NCI-H1694 treated with DMSO at 0.1 percent for 48 hours (cell line): ENCODE measurements at regions not wholly inside any gene's neighbourhood (a gene's known extent, or its start where the extent isn't known, plus 50 kb on each side); places are given as distances from the start of the nearest gene placed in this dataset.
A peak's percentile ranks its signal among the peaks of the same experiment; 100 is the strongest.

Experiments used
- DNase-seq: peaks from one replicate; lab custom pipeline; 2025; lab: John Stamatoyannopoulos, UW

DNA sequence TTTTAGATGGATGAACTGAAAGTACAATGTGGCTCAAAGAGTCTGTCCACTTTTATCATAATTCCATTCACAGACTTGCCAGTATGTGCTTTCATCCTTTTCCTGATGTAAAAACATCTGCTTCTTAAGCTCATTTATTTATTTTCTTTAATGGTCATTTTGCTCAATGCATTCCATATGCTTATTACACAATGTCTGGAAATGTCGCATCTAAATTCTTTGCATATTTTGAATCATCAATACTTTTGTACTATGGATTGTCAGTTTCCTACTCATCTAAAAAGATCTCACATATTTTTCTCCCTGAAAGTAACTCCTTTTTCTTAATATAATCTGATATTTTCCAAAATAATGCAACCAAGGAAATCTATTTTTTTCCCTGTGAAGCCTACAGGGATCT, 1315.8 kb downstream of the EFNB2 start:
- DNase-seq = no peak

DNA sequence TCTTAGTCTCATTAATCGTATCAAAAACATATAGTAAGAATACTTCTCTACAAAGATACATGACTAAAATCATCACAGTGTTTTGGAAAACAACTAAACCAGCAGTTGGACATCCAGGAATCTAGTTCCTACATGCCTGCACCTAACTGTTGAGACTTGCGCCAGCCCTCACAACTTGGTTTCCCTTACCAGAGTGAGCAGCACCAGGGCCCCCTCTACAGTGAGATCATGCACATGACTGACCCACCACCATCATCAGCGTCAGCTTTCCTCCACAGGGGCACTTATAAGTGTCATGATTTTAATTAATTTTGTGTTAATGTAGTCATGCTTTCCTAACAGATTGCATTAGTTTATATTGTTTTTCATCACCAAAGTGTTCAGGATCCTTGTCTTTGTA, 1322.0 kb downstream of the EFNB2 start:
- no peak for DNase-seq

DNA sequence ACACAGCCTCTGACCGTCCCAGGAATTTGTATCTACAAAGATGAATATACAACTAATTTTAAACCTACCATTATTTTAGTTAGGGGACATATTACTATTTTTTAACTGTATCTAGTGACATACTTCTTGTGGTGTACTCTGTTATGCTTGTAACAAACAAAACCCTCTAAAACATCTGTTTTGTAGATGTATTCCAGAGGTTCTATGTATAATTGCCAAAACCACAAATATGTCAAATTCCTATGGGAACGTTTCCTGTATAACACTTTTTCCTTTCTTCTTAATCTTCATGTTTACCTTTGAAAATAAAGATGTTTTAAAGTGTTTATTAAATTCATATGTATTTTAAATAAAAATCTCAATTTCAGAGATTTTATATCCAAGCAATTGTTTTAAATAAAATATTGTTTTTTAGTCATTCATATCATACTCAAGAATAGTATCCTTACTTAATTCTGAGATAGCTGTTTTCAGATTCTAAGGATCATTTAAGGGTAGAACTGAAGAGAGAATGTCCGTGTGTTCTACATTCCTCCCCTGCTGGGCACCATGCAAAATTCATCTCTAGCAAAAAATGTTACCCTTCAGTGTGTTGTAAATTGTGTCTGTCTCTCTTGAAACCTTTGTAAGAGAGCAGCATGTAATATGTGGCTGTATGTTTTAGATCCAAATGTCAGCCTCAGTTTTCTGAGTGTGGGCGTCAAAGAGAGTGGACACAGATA, 1327.7 kb downstream of the EFNB2 start:
- no peak for DNase-seq

DNA sequence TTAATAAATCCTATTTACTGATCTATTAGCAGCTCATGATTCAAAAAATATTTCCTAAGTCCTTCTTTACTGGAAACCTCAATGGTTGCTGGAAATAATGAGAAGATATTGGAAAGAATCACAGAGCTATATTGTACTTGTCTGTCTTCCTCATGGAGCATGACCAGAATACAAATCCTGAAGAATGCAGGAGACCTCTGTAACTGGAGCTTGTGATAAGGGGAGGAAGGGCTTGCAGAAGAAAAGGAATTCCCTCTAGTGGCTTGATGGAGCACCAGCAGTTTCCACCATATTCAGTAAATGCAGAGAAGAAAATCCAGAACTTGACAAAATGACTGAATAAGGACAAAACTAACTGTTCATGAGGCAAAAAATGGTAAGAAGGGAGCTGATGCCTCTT, 1333.1 kb downstream of the EFNB2 start:
- peak; percentile 21 for DNase-seq

DNA sequence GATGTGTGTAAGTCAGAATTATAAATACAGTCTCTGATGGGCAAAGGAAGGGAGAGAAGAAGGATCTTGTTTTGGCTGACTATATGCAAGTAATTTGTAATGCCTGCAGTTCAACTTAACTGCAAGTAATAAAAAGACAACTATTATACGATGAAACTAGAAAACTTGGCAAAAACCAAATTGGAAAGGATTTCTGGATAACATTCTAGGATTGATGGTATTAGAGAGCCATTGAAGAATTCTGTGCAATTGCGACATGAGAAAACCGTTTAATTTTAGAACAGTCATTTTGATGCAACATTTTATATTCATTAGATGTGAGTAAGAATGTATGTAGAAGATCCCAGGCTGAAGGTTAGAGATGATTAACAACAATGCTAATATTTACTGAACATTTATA, 1334.1 kb downstream of the EFNB2 start:
- DNase-seq = no peak

DNA sequence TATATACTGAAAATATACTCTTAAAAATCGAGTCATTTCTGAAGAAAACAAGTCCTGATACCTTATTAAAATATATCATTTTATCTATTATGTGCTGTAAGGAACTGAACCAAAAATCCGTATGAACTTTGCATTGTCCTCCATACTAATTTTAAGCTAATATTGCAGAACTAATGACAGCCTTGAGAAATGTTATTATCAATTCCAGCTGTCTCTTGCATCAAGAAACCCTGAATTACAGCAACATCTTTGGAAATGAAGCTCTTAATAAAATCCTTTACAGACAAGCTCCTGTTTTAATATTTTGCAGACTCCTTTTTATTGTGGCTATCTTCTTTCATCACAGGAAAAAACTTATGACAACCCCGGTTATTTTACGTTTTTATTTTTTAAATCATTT, 1335.3 kb downstream of the EFNB2 start:
- DNase-seq = no peak

DNA sequence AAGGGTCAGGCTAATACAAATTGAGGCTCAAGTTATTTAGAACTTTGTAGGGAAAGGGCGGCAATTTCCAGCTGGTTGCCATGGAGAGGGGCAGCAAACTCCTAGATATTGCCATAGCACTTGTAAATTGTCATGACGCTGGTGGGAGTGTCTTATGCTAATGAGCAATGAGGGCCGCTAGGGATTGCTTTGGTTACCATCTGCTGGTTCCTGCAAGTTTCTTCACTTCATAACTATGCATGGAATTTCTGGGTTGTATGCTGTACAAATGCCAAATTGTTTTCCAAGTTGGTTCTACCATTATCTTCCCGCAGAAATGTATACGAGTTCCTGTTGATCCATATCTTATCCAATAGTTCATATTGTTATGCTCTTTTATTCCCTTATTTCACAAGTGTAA, 1339.4 kb downstream of the EFNB2 start:
- no peak for DNase-seq

DNA sequence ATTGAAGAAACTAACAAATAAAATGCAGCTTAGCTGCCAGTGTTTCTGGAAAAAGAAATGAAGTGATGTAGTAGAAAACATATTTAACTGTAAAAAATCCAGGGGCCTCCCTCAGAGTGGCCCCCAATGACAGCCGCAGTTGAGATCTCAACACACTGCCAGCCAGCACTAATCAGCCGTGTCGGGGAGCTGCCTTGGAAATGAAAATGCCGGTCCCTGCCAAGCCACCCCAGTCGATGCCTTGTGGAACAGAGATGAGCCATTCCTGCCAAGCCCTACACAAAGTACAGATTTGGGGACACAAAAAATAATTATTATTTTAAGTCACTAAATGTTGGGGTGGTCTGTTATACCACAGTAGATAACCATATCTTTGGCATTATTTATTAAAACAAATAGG, 1342.4 kb downstream of the EFNB2 start:
- no peak for DNase-seq

DNA sequence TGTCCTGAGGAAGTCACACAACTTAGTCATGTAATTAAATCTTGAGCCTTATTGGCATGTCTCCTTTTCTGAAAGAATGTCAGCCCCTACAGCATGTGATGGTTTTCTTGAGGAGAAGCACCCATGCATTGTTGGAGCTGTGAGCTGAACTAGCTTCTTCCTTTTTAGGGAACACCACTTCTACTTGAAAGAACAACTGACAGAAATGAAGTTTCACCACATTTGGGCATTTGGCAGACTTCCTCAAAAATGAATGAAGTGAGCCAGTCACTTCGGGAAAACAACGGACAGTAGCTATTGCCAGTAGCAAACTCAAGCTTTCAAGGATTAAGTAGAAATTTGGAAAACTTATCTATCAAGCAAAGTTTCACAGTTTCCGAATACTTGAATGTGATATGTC, 1351.3 kb downstream of the EFNB2 start:
- DNase-seq = no peak

DNA sequence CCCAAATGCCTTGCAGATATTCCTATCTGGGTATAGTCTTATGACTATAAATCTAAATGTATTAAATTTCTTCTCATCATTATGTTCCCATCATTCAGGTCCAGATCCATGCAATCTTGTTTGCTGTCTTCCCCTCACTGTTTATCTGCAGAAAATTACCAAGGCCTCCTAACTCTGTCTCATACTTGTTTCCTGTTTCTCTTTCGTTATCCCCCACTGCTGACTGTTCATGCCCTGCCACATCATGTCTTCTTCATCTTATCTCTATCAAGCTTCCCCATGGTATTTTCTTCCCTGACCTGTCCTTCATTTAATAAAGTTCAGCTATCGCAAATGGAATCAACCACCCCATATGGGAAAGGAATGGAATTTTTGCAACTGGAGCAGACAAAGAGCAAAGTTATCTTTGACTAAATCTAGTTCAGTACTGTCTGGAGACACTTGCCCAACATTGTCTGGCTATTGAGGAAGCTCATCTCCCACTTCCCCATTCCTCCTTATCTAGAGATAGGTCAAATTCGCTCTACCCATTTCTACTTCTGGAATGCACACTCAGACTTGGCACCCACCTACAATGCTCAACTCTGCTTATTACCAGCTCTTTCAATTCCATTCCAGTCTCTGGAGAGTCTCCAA, 1358.1 kb downstream of the EFNB2 start:
- peak; percentile 15 for DNase-seq

DNA sequence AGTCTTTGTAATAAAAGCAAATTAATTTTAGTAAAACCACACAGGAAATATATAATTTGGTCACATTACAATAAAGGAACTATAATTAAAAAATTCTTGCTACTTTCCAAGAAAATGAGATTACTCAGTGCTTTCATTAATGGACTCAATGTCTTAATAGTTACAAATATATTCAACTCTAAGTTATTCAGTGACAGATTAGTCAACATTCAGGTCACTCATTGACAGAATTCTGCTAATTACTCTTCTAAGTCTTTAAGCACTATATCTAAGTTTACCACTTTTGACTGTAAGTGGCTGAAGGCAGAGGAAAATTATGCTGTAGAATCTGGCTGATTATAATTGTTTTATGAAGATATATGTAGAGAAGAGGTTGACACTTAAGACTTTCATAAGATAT, 1365.0 kb downstream of the EFNB2 start:
- DNase-seq = no peak

DNA sequence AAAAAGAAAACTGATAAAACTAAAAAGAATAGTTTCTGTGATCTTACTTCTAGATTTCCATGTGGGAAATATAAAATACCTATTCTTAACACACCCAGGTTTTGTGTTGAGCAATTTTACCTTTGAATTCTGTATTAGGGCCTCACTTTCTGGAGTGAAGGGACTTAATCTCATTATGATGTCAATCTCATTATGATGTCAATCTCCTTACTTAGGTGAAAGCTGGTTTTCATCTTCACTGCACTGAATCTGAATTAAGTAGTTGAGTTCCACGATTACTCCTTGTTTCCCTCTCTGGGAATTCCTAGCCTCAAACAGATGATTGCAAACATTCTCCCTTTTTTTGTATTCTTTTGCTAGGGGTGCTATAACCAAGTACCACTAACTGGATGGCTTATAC, 1367.2 kb downstream of the EFNB2 start:
- no peak for DNase-seq

DNA sequence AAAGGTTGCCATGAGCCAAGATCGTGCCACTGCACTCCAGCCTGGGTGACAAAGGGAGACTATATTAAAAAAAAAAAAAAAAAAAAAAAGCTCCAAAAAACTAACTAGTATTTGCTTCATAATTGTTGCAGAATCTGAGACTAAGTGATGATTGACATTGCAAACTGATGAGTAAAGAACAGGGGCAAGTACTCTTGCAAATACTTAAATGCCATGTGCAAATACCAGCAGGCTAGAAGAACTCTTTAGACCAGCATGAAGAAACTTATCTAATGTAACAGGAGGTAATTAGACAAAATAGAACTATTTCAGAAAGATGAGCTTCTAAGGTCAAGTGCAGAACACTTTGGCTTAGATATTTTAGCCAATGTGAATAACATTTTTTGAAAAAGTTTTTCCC, 1368.1 kb downstream of the EFNB2 start:
- DNase-seq = no peak

DNA sequence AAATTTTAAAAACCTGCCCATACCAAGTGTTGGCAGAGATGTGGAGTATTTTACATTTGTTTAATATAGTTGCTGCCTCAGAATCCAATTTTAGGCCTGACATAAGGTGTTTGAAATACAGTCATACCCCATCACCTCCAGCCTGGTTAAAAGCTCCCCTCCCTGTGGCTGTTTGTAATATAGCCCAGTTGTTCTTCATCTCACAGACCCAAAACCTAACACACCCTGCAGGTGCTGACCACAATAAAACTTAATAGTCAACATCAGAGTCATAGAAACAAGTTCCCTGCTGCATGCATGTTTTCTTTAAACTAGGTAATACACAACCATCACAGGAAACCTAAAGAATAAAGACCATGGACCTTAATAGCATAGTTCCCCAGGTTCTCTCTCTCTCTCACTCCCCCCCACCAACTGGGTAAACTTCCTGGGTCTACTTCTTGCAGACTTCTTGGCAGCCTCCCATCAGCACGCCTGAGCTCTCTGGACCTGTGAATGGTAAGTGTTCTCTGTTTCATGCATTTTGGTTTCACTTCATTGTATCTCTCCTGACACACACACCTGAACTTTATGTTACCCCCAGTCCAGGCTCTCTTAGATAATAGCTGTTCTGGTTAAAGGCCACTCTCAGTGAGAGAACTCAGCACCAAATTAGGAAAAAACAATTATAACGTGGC, 1369.9 kb downstream of the EFNB2 start:
- DNase-seq = no peak

DNA sequence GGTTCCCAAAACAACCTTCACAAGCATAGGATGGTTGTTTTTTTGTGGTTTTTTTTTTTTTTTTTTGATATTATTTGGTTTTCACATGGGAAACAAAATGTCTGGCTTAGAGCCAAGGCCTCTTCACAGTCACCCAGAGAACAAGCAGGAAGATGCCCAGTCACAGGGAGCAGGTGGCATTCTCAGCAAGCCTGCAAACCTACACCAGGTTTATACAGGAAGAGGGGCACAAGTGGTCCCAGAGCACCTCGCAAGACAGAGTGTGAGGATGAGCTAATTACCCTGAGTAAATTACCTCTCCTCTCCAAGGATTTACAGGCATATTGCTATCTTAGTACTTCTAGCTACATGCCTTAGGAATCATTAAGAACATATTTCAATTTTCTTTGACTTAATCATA, 1375.6 kb downstream of the EFNB2 start:
- DNase-seq = peak; percentile 59

DNA sequence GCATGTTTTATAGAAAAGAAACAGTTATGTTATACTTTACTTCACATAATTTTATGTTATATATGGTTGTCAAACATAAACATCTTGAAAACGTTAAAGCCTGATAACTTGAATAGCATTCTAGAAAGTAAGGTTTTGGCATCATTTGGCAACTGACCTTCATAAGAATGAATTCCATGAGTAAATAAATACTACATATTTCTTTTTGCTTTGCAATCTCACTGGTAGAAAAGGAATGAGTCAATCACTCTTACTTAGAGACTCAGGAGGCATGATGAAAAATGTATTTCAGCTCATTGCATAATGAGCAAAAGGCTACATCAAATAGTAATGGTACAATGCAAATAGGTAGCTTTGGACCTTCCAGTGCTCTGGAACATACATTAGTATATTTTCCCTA, 1381.9 kb downstream of the EFNB2 start:
- no peak for DNase-seq

DNA sequence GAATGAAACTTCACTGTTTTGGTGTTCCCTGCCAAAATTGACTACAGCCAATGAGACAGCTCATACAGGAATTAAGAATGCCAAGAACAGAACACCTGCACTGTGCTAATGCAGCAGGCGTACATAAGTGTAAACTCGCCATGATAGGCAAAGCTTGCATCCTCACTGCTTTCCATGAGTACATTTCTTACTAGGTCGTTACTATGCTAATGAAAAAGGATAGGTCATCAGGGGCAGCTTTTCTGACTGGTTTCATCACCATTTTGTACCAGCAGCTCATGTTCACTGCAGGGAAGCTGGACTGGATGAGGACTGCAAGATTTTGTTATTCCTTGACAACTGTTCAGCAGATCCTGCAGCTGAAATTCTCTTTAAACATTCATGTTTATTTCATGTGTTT, 1383.8 kb downstream of the EFNB2 start:
- no peak for DNase-seq

DNA sequence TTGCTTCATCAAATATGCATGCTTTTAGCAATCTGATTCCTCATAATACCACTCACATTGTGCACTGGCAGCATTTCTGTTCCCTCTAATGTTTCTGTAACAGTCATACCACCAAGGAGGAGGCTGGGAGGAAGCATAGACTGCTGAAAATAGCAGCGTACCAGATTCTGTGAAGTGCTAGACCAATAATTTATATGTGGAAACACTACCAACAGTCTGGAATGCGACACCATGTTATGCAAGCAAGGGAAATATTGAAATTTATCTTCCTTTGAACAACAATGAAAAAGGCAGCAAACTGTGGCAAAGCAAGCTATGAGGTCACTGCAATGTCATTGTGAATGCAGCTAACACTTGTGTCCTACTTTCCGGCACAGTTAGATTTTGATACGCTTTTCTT, 1388.0 kb downstream of the EFNB2 start:
- no peak for DNase-seq

DNA sequence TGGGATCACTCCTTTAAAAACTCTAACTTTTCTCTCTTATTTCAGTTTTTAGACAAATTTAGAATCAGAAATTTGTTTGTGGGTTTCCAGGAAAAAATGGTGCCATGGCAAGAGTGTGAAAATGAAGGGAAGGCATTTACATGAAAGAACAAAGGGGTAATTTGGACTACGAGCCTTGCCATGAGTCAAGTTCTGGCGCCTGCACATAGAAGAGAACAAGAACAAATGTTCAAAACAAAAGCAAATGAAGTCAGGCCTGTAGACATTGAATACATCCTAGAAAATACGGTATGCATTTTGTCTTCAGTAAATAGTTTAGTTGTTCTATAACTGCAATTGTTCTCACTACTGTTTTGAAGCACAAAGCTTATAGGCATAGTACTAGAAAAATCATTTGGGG, 1390.5 kb downstream of the EFNB2 start:
- DNase-seq = no peak

DNA sequence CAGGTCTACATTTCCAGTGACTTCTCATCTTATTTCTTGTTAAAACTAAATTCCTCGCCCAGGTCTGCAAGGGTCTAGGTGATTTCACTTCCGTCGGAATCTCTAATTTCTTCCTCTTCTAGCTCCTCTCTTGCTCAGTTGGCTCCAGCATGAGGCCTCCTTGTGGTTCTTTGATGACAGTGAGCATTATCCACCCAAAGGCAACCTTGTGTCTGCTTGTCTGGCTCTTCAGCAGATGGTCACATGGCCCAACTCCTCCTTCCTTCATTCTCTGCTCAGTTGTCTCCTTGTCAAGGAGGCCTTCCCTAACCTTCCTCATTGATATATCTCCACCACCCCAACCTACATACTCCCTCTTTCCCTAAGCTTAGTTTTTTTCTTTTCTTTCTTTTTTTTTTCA, 1391.4 kb downstream of the EFNB2 start:
- no peak for DNase-seq

DNA sequence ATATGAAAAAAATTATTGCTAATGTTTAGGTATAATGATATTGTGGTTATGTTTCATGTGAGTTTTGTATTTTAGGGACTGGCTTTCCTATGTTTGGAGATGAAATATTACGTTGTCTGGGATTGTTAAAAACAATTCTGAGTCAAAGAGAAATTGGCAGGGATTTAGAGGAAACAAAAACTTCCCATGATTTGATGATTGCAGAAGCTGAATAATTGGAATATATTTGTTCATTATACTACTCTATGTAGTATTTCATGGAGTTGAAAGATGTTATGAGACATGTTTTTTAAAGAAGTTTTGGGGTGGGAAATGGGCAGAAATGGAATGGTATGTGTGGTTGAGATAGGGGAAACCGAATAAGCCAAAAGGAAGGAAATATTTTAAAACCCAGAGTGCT, 1392.9 kb downstream of the EFNB2 start:
- no peak for DNase-seq

DNA sequence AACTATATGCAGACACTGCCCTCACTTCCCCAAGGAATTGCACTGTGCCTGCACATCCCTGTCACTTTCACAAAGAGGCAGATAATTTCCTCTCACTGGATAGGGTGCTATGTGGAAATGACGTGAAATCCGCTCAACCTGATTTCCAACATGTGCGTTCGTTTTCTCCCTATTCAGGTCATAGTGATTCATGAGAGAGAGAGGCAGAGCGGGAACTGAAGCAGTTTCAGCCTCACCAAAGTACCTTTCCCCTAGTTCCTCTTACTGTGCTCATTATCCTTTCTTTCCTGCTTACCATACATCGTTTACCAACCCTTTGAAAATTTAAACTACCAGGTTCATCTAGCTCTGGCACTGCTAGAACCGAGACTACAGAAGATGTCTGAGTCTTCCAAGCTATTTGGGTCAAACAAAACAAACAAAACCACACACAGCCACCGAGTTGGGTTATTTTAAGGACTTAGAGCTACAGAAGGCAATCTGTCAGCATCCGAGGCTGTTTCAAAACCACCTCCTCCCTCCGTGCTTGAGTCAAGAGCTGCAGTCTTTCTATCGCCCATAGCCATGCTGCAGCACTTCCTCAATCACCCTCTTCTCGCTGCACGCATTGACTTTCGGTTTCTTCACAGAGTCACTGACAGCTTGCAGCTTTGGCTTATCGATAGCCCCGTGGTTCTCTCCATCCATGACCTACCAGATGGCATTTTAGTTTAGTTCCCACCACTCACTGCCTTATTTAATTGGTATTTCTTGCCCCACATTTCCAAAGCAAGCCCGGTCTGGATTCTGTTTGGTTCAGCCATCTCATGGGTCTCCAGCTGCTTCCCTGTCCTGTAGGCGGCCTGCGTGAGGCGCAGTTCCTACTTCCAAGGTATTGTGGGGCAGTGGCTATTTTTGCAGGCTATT, 1395.8 kb downstream of the EFNB2 start:
- DNase-seq = peak; percentile 90

DNA sequence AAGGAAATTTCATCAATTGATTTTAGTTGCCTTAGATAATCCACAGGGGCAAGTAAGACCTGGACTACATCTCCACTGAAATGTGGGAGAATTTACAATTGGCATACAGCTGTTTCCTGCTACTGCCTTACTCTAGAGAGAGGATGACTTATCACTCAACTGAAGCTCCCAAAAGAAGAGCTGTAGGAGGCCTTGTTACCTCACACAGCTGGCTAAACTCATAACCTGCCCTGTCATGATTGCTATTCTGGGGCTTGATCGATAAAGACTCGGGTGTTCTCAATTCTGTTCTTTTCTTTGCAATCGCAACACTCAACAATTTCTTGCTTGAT, 1396.4 kb downstream of the EFNB2 start:
- peak; percentile 50 for DNase-seq
